ENCODE measurements at regions not wholly inside any gene's neighbourhood (a gene's known extent, or its start where the extent isn't known, plus 50 kb on each side); places are given as distances from the start of the nearest gene placed in this dataset.

- in situ Hi-C loops (cut with MboI; ENCODE audit: low pct_unique_long_range_greater_than_20kb, low sequenced_read_pairs, unreplicated experiment): no loop called here
- no peak for TF ChIP-seq CTCF (IDR thresholded peaks at IDR 0.05; ENCODE audit: extremely low read depth, insufficient read depth, missing control alignments)
- no peak for DNase-seq (ENCODE audit: low spot score)
Observed at GRCh38 chr9:116088396-116088795, 65.2 kb upstream of the PAPPA start.

GRCh38 chr9:116090030-116090770, 63.4 kb upstream of the PAPPA start:
- DNase-seq (ENCODE audit: low spot score): no peak
- TF ChIP-seq CTCF (IDR thresholded peaks at IDR 0.05; ENCODE audit: extremely low read depth, insufficient read depth, missing control alignments): no peak
- in situ Hi-C loops (cut with MboI; ENCODE audit: low pct_unique_long_range_greater_than_20kb, low sequenced_read_pairs, unreplicated experiment): no loop called here

- no peak for DNase-seq (ENCODE audit: low spot score)
- no peak for TF ChIP-seq CTCF (IDR thresholded peaks at IDR 0.05; ENCODE audit: extremely low read depth, insufficient read depth, missing control alignments)
- in situ Hi-C loops (cut with MboI; ENCODE audit: low pct_unique_long_range_greater_than_20kb, low sequenced_read_pairs, unreplicated experiment): no loop called here
Observed at GRCh38 chr9:116094846-116095245, 58.7 kb upstream of the PAPPA start.

- TF ChIP-seq CTCF (IDR thresholded peaks at IDR 0.05; ENCODE audit: extremely low read depth, insufficient read depth, missing control alignments): no peak
- in situ Hi-C loops (cut with MboI; ENCODE audit: low pct_unique_long_range_greater_than_20kb, low sequenced_read_pairs, unreplicated experiment): no loop called here
- no peak for DNase-seq (ENCODE audit: low spot score)
Observed at GRCh38 chr9:116095403-116095802, 58.2 kb upstream of the PAPPA start.

- DNase-seq (ENCODE audit: low spot score): no peak
- no peak for TF ChIP-seq CTCF (IDR thresholded peaks at IDR 0.05; ENCODE audit: extremely low read depth, insufficient read depth, missing control alignments)
- in situ Hi-C loops (cut with MboI; ENCODE audit: low pct_unique_long_range_greater_than_20kb, low sequenced_read_pairs, unreplicated experiment): no loop called here
Observed at GRCh38 chr9:116096046-116096445, 57.5 kb upstream of the PAPPA start.

- no peak for DNase-seq (ENCODE audit: low spot score)
- TF ChIP-seq CTCF (IDR thresholded peaks at IDR 0.05; ENCODE audit: extremely low read depth, insufficient read depth, missing control alignments): no peak
- in situ Hi-C loops (cut with MboI; ENCODE audit: low pct_unique_long_range_greater_than_20kb, low sequenced_read_pairs, unreplicated experiment): no loop called here
Observed at GRCh38 chr9:116096853-116097252, 56.7 kb upstream of the PAPPA start.
